ENCODE measurements at regions not wholly inside any gene's neighbourhood (a gene's known extent, or its start where the extent isn't known, plus 50 kb on each side); places are given as distances from the start of the nearest gene placed in this dataset.
"Not testable (repeated sequence)": the region's sequence is repeated elsewhere in the genome, so short reads cannot be mapped to it uniquely, and the experiment has no call there.

- TF ChIP-seq CTCF (IDR thresholded peaks at IDR 0.05; ENCODE audit: control insufficient read depth, extremely low read depth, insufficient read depth), result no peak
- no peak for DNase-seq (ENCODE audit: low read depth)
Observed at GRCh38 chr6:147678253-147678652, 169.8 kb downstream of the SAMD5 start.

GRCh38 chr6:147684906-147685305 lies 176.4 kb downstream of the SAMD5 start:
- no peak for DNase-seq (ENCODE audit: low read depth)
- no peak for TF ChIP-seq CTCF (IDR thresholded peaks at IDR 0.05; ENCODE audit: control insufficient read depth, extremely low read depth, insufficient read depth)

More at GRCh38 chr6:147678253-147678652, 169.8 kb downstream of the SAMD5 start:
- no peak overlapping the region for H3K4me3 ChIP-seq (ENCODE audit: low read depth, low read length)

GRCh38 chr6:147689398-147689797 lies 180.9 kb downstream of the SAMD5 start:
- TF ChIP-seq CTCF (IDR thresholded peaks at IDR 0.05; ENCODE audit: control insufficient read depth, extremely low read depth, insufficient read depth), result no peak
- H3K4me3 ChIP-seq (ENCODE audit: low read depth, low read length), result no peak overlapping the region
- DNase-seq (ENCODE audit: low read depth), result no peak

More at GRCh38 chr6:147684906-147685305, 176.4 kb downstream of the SAMD5 start:
- no peak overlapping the region for H3K4me3 ChIP-seq (ENCODE audit: low read depth, low read length)

GRCh38 chr6:147691446-147691845 lies 183.0 kb downstream of the SAMD5 start:
- no peak for DNase-seq (ENCODE audit: low read depth)
- TF ChIP-seq CTCF (IDR thresholded peaks at IDR 0.05; ENCODE audit: control insufficient read depth, extremely low read depth, insufficient read depth), result no peak
- no peak overlapping the region for H3K4me3 ChIP-seq (ENCODE audit: low read depth, low read length)

GRCh38 chr6:147693181-147693580 lies 184.7 kb downstream of the SAMD5 start:
- no peak overlapping the region for H3K4me3 ChIP-seq (ENCODE audit: low read depth, low read length)
- DNase-seq (ENCODE audit: low read depth), result no peak
- TF ChIP-seq CTCF (IDR thresholded peaks at IDR 0.05; ENCODE audit: control insufficient read depth, extremely low read depth, insufficient read depth), result no peak

GRCh38 chr6:147694556-147694955 lies 186.1 kb downstream of the SAMD5 start:
- not testable (repeated sequence) for H3K4me3 ChIP-seq (ENCODE audit: low read depth, low read length); DNase-seq (ENCODE audit: low read depth)

GRCh38 chr6:147695819-147696218 lies 187.3 kb downstream of the SAMD5 start:
- H3K4me3 ChIP-seq (ENCODE audit: low read depth, low read length), result no peak overlapping the region
- TF ChIP-seq CTCF (IDR thresholded peaks at IDR 0.05; ENCODE audit: control insufficient read depth, extremely low read depth, insufficient read depth), result no peak
- no peak for DNase-seq (ENCODE audit: low read depth)

Measured in LNCaP clone FGC (cell line).